Astrocyte (in vitro differentiated cells and primary cell): ENCODE measurements at regions not wholly inside any gene's neighbourhood (a gene's known extent, or its start where the extent isn't known, plus 50 kb on each side); places are given as distances from the start of the nearest gene placed in this dataset.

ENCODE experiments used
- DNase-seq: peaks from one replicate; pipeline ENCODE4 v3.0.0-alpha.2; 2010; ENCODE audit warnings: low read depth
- FAIRE-seq: peaks from 2 replicates; lab custom pipeline; 2011; peaks lifted over from hg19 to GRCh38; lab: Jason Lieb, UNC
- H2AFZ ChIP-seq: 2 replicates; pipeline ENCODE4 v1.6.0; 2012; ENCODE audit warnings: low read depth, low read length, inconsistent platforms
- H3K27ac ChIP-seq: 2 replicates; pipeline ENCODE4 v1.5.1; 2011; ENCODE audit warnings: low read depth, low read length, inconsistent platforms
- H3K27me3 ChIP-seq: 2 replicates; pipeline ENCODE4 v1.6.0; 2011; ENCODE audit warnings: low read length, inconsistent platforms; ENCODE audit not compliant: insufficient read depth
- H3K36me3 ChIP-seq: 2 replicates; pipeline ENCODE4 v1.5.1; 2011; ENCODE audit warnings: low read length, inconsistent platforms; ENCODE audit not compliant: insufficient read depth
- H3K4me1 ChIP-seq: 2 replicates; pipeline ENCODE4 v1.5.1; 2011; ENCODE audit warnings: low read length, inconsistent platforms; ENCODE audit not compliant: insufficient read depth
- H3K4me2 ChIP-seq: 2 replicates; pipeline ENCODE4 v1.6.0; 2012; ENCODE audit warnings: low read length, inconsistent platforms
- H3K4me3 ChIP-seq: 2 replicates; pipeline ENCODE4 v1.5.1; 2011; ENCODE audit warnings: low read depth, mild to moderate bottlenecking, low read length, inconsistent platforms; ENCODE audit not compliant: insufficient read depth
- H3K79me2 ChIP-seq: 2 replicates; pipeline ENCODE4 v1.6.0; 2012; ENCODE audit warnings: mild to moderate bottlenecking, low read length, inconsistent platforms; ENCODE audit not compliant: insufficient read depth
- H3K9ac ChIP-seq: 2 replicates; pipeline ENCODE4 v1.6.0; 2012; ENCODE audit warnings: mild to moderate bottlenecking, low read length, inconsistent platforms
- H3K9me3 ChIP-seq: 2 replicates; pipeline ENCODE4 v1.5.1; 2012; ENCODE audit warnings: low read depth, mild to moderate bottlenecking, low read length, inconsistent platforms; ENCODE audit not compliant: insufficient read depth
- H4K20me1 ChIP-seq: 2 replicates; pipeline ENCODE4 v1.6.0; 2012; ENCODE audit warnings: low read length, inconsistent platforms; ENCODE audit not compliant: insufficient read depth
- H3K27ac Mint-ChIP-seq: one replicate; pipeline ENCODE4 v1.8.0; 2021; ENCODE audit warnings: mild to moderate bottlenecking, mixed read lengths; ENCODE audit not compliant: unreplicated experiment
- H3K27me3 Mint-ChIP-seq: one replicate; pipeline ENCODE4 v1.8.0; 2021; ENCODE audit warnings: low read depth, mixed read lengths; ENCODE audit not compliant: unreplicated experiment
- H3K36me3 Mint-ChIP-seq: one replicate; pipeline ENCODE4 v1.8.0; 2021; ENCODE audit warnings: low read depth, mixed read lengths; ENCODE audit not compliant: unreplicated experiment
- H3K4me1 Mint-ChIP-seq: one replicate; pipeline ENCODE4 v1.8.0; 2021; ENCODE audit warnings: low read depth, mixed read lengths; ENCODE audit not compliant: unreplicated experiment
- H3K4me3 Mint-ChIP-seq: one replicate; pipeline ENCODE4 v1.8.0; 2021; ENCODE audit warnings: mild to moderate bottlenecking, moderate library complexity, mixed read lengths; ENCODE audit not compliant: unreplicated experiment
- H3K9me3 Mint-ChIP-seq: one replicate; pipeline ENCODE4 v1.8.0; 2021; ENCODE audit warnings: mild to moderate bottlenecking, mixed read lengths; ENCODE audit not compliant: unreplicated experiment
- CTCF ChIP-seq: IDR thresholded peaks from 2 replicates; pipeline ENCODE4 v1.5.1; 2011; ENCODE audit warnings: low read depth, mild to moderate bottlenecking, inconsistent platforms, low read length, moderate library complexity; ENCODE audit not compliant: insufficient read depth
- EZH2 ChIP-seq: IDR thresholded peaks from 2 replicates; pipeline ENCODE4 v1.6.1; 2012; ENCODE audit warnings: mild to moderate bottlenecking, low read length, inconsistent platforms; ENCODE audit not compliant: insufficient read depth

GRCh38 chr4:130054908-130055307, 959.0 kb downstream of the C4orf33 start:
- no peaks in the 10 kb centered on the region for H3K9me3 ChIP-seq
- no peaks in the 10 kb centered on the region for H3K4me1 ChIP-seq
- H2AFZ ChIP-seq, result no peak overlapping the region
- FAIRE-seq (no peak), DNase-seq (no peak)
- no peaks in the 10 kb centered on the region for H3K36me3 ChIP-seq
- H3K27me3 ChIP-seq, result no peaks in the 10 kb centered on the region
- H3K4me3 ChIP-seq, result no peak overlapping the region
- no peaks in the 10 kb centered on the region for H3K79me2 ChIP-seq
- H3K9me3 Mint-ChIP-seq, result peaks cover 3% of the 10 kb centered on the region
- H3K27me3 Mint-ChIP-seq, result no peaks in the 10 kb centered on the region
- no peak overlapping the region for H3K9ac ChIP-seq
- H3K36me3 Mint-ChIP-seq, result no peaks in the 10 kb centered on the region
- H3K4me2 ChIP-seq, result no peak overlapping the region
- H3K4me1 Mint-ChIP-seq, result no peaks in the 10 kb centered on the region
- TF ChIP-seq EZH2 (no peak), CTCF (no peak)
- no peaks in the 10 kb centered on the region for H4K20me1 ChIP-seq
- no peak overlapping the region for H3K27ac ChIP-seq
- no peak overlapping the region for H3K27ac Mint-ChIP-seq
- H3K4me3 Mint-ChIP-seq, result no peak overlapping the region

- Histone ChIP-seq H3K79me2 (no peaks in the 10 kb centered on the region), H3K9me3 (no peaks in the 10 kb centered on the region), H3K4me1 (no peaks in the 10 kb centered on the region), H3K36me3 (no peaks in the 10 kb centered on the region), H3K4me2 (no peak overlapping the region), H2AFZ (no peak overlapping the region), H3K4me3 (no peak overlapping the region), H3K9ac (no peak overlapping the region), H3K27ac (no peak overlapping the region), H3K27me3 (no peaks in the 10 kb centered on the region), H4K20me1 (no peaks in the 10 kb centered on the region)
- no peaks in the 10 kb centered on the region for H3K36me3 Mint-ChIP-seq
- DNase-seq (no peak), FAIRE-seq (no peak)
- no peak for TF ChIP-seq CTCF
- no peak for TF ChIP-seq EZH2
- H3K4me3 Mint-ChIP-seq, result no peak overlapping the region
- no peaks in the 10 kb centered on the region for H3K9me3 Mint-ChIP-seq
- no peaks in the 10 kb centered on the region for H3K27me3 Mint-ChIP-seq
- no peak overlapping the region for H3K27ac Mint-ChIP-seq
- H3K4me1 Mint-ChIP-seq, result no peaks in the 10 kb centered on the region
These were observed 960.3 kb downstream of the C4orf33 start for GRCh38 chr4:130056286-130056685.

DNA sequence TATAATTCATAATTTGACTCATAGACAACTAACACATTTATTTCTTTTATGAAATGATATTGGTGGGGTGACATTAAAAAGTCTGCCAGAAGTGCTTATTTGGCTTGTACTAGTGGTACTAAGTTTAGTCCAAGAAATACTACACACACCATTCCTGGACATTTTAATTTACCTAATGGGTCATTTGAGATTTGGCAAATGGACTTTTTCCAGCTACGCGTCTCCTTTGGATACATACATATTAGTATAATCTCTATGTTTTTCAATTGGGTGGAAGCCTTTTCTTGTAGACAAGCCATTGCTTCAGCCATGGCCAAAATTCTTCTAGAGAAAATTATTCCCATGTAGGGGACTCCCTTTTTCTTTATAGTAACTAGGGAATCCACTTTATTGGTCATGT, 968.5 kb downstream of the C4orf33 start:
- FAIRE-seq, result no peak
- H3K27me3 Mint-ChIP-seq, result no peaks in the 10 kb centered on the region
- Histone ChIP-seq H3K9ac (no peak overlapping the region), H3K27ac (no peak overlapping the region), H4K20me1 (no peaks in the 10 kb centered on the region), H2AFZ (no peak overlapping the region), H3K36me3 (no peaks in the 10 kb centered on the region), H3K4me2 (no peak overlapping the region), H3K4me3 (no peak overlapping the region), H3K79me2 (no peaks in the 10 kb centered on the region), H3K9me3 (no peaks in the 10 kb centered on the region), H3K4me1 (no peaks in the 10 kb centered on the region), H3K27me3 (no peaks in the 10 kb centered on the region)
- TF ChIP-seq CTCF, result no peak
- no peak for TF ChIP-seq EZH2
- no peak for DNase-seq
- H3K36me3 Mint-ChIP-seq, result no peaks in the 10 kb centered on the region
- H3K27ac Mint-ChIP-seq, result no peak overlapping the region
- H3K9me3 Mint-ChIP-seq, result no peaks in the 10 kb centered on the region
- no peaks in the 10 kb centered on the region for H3K4me1 Mint-ChIP-seq
- H3K4me3 Mint-ChIP-seq, result no peak overlapping the region
